CD4-positive, alpha-beta memory T cell (primary cell): ENCODE measurements at regions not wholly inside any gene's neighbourhood (a gene's known extent, or its start where the extent isn't known, plus 50 kb on each side); places are given as distances from the start of the nearest gene placed in this dataset.

Experiments used
- CTCF ChIA-PET: fragments of 350-600 bp; sonication (Branson Sonifier 250); formaldehyde crosslinking; loops from one replicate; lab custom pipeline; 2021; ENCODE audit warnings: inconsistent platforms; ENCODE audit not compliant: partially characterized antibody; lab: Charles Lee
- POLR2A ChIA-PET: fragments of 350-600 bp; sonication (Branson Sonifier 250); formaldehyde crosslinking; loops from one replicate; lab custom pipeline; 2021; ENCODE audit not compliant: partially characterized antibody; lab: Charles Lee
- DNase-seq, 5 donors: peaks; one replicate each; pipeline versions ENCODE4 v3.0.0 to v3.0.0-alpha.2; 2020 to 2022; ENCODE audit warnings: mixed read lengths in 1 of 5
- H3K27ac ChIP-seq: one replicate; pipeline ENCODE4 v1.7.0; 2013; ENCODE audit warnings: low read depth, low read length
- H3K27me3 ChIP-seq: 2 replicates; pipeline ENCODE4 v1.7.0; 2013; ENCODE audit warnings: mild to moderate bottlenecking, low read length, moderate library complexity; ENCODE audit not compliant: insufficient read depth
- H3K36me3 ChIP-seq: 2 replicates; pipeline ENCODE4 v1.7.0; 2013; ENCODE audit warnings: mild to moderate bottlenecking, low read length, moderate library complexity; ENCODE audit not compliant: insufficient read depth
- H3K4me1 ChIP-seq: 2 replicates; pipeline ENCODE4 v1.7.0; 2013; ENCODE audit warnings: mild to moderate bottlenecking, low read length, moderate library complexity; ENCODE audit not compliant: insufficient read depth
- H3K4me3 ChIP-seq, 2 donors: one replicate each; pipeline ENCODE4 v1.7.0; 2013; ENCODE audit warnings: low read length in 2 of 2, mild to moderate bottlenecking in 1 of 2
- H3K9me3 ChIP-seq, 2 donors: one replicate each; pipeline ENCODE4 v1.7.0; 2013; ENCODE audit warnings: low read length in 2 of 2, control low read depth in 1 of 2; ENCODE audit not compliant: control insufficient read depth in 1 of 2
- H3K27ac Mint-ChIP-seq, 7 donors: one replicate each; pipeline ENCODE4 v1.8.0; 2020 to 2021; ENCODE audit warnings: mixed read lengths in 7 of 7, mild to moderate bottlenecking in 6 of 7, inconsistent platforms in 3 of 7, moderate library complexity in 3 of 7
- H3K27me3 Mint-ChIP-seq, 2 donors: one replicate each; pipeline ENCODE4 v1.8.0; 2020 to 2021; ENCODE audit warnings: mixed read lengths in 2 of 2
- H3K36me3 Mint-ChIP-seq, 2 donors: one replicate each; pipeline ENCODE4 v1.8.0; 2020 to 2021; ENCODE audit warnings: mixed read lengths in 2 of 2, inconsistent platforms in 1 of 2, mild to moderate bottlenecking in 1 of 2
- H3K4me1 Mint-ChIP-seq, 4 donors: one replicate each; pipeline ENCODE4 v1.8.0; 2020 to 2021; ENCODE audit warnings: mixed read lengths in 4 of 4, mild to moderate bottlenecking in 1 of 4
- H3K4me3 Mint-ChIP-seq, 8 donors: one replicate each; pipeline ENCODE4 v1.8.0; 2020 to 2021; ENCODE audit warnings: mixed read lengths in 8 of 8, mild to moderate bottlenecking in 7 of 8, moderate library complexity in 6 of 8, inconsistent platforms in 3 of 8
- H3K9me3 Mint-ChIP-seq, 8 donors: one replicate each; pipeline ENCODE4 v1.8.0; 2020 to 2021; ENCODE audit warnings: mixed read lengths in 8 of 8, mild to moderate bottlenecking in 5 of 8, inconsistent platforms in 3 of 8, moderate library complexity in 1 of 8
- intact Hi-C: fragments of 100-400 bp; cut with micrococcal nuclease; formaldehyde crosslinking; loops from one replicate; pipeline ENCODE4 v1.15.1; 2023

DNA sequence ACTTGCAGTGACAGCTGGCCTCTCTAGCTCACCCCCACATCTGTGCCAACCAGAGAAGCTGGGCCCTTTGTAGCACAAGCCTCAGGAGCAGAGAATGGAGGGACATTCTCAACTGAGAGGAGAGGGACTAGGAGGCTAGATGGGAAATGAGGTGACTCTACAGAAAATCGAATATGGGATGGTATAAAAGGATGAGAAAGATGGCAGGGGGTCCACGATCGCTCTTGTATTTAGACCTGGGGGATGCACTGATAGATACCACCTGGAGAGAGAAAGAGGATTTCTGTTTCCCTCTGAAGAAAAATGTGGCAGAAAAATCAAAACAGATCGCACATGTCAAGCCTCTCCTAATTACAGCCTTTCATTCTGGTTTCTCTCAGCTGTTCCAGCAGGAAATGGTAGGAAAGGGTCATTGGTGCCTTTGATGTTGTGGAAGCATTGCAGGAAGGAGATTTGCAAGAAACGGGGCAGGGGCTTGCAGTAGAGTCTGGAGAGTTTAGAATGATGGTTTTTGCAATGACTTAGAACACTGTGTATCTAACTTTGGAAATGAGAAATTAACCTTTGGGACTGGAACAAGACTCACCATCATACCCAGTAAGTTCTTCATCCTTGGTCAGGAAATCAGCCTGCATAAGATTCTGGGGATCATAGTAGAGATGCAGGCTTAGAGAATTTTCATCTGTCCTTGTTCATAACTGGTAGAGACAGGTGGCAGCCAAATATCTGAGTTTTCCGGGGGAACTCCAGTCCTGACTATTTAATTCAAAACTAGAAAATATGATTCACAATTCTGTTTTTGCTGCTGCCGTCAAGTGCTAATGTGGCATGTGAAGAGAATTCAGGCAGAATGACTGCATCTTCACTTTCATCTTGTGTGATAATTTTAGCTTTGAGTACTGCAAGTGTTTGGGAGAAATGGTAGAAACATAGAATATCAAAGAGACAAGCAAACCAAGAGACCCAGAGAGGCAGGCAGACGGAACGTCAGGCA is 98.8 kb downstream of the DAD1 start:
- Mint-ChIP-seq H3K4me3 (peak overlapping the region; percentile 86 to 96 (median 90)), H3K36me3 (peaks cover 53 to 68% of the 10 kb centered on the region in 2 donors), H3K9me3 (no peaks in the 10 kb centered on the region), H3K27me3 (no peaks in the 10 kb centered on the region), H3K27ac (peak overlapping the region; percentile 79 to 100 (median 94)), H3K4me1 (peaks cover 1 to 67% (median 9%) of the 10 kb centered on the region in 4 donors)
- Histone ChIP-seq H3K4me3 (peak overlapping the region; percentile 38 to 42), H3K4me1 (peaks cover 6% of the 10 kb centered on the region), H3K36me3 (no peaks in the 10 kb centered on the region), H3K9me3 (no peaks in the 10 kb centered on the region), H3K27ac (peak overlapping the region; percentile 56), H3K27me3 (no peaks in the 10 kb centered on the region)
- peak in 1 of 5 donors; percentile 50 for DNase-seq
- intact Hi-C loops: loop anchor here (10.0 kb wide), 1 partner anchor 175 kb away; no protein-coding TSS in a partner anchor
- POLR2A ChIA-PET: interaction anchor here (0.7 to 42.8 kb wide), 13 partner anchors 4 to 567 kb away, joined by 3 to 1528 read pairs (median 4); no protein-coding TSS in a partner anchor
- CTCF ChIA-PET: interaction anchor here (1.2 to 1.9 kb wide), 3 partner anchors 10 to 66 kb away, joined by 3 to 7 read pairs (median 4); no protein-coding TSS in a partner anchor

DNA sequence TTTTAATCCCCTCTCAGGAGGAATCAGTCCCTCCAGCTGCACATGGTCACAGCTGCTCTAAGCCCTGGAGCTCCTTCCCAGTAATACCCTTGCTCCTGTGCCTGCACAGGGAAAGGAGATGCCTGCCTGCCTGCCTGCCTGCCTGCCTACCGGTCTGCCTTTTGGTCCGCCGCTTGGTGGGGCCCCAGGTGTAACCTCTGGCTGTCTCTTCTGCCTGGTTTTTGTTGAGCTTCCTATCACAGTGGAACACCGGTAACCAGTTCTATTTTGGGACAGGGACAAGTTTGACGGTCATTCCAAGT is 99.8 kb downstream of the DAD1 start:
- Mint-ChIP-seq H3K36me3 (peaks cover 51 to 61% of the 10 kb centered on the region in 2 donors), H3K27me3 (no peaks in the 10 kb centered on the region), H3K4me3 (peak overlapping the region; percentile 86 to 96 (median 90)), H3K4me1 (peaks cover 1 to 57% (median 9%) of the 10 kb centered on the region in 4 donors), H3K9me3 (no peaks in the 10 kb centered on the region), H3K27ac (peak overlapping the region in 6 of 7 donors; percentile 48 to 100 (median 89))
- DNase-seq: no peak
- ChIA-PET POLR2A (interaction anchor here (0.7 to 42.8 kb wide), 11 partner anchors 8 to 565 kb away, joined by 3 to 1528 read pairs (median 4); no protein-coding TSS in a partner anchor), CTCF (interaction anchor here (1.2 to 1.9 kb wide), 3 partner anchors 11 to 67 kb away, joined by 3 to 7 read pairs (median 4); no protein-coding TSS in a partner anchor)
- intact Hi-C loops: no loop called here
- Histone ChIP-seq H3K9me3 (no peaks in the 10 kb centered on the region), H3K4me3 (peak overlapping the region in 1 of 2 donors; percentile 38), H3K27me3 (no peaks in the 10 kb centered on the region), H3K36me3 (no peaks in the 10 kb centered on the region), H3K4me1 (peaks cover 3% of the 10 kb centered on the region), H3K27ac (peak overlapping the region; percentile 56)

DNA sequence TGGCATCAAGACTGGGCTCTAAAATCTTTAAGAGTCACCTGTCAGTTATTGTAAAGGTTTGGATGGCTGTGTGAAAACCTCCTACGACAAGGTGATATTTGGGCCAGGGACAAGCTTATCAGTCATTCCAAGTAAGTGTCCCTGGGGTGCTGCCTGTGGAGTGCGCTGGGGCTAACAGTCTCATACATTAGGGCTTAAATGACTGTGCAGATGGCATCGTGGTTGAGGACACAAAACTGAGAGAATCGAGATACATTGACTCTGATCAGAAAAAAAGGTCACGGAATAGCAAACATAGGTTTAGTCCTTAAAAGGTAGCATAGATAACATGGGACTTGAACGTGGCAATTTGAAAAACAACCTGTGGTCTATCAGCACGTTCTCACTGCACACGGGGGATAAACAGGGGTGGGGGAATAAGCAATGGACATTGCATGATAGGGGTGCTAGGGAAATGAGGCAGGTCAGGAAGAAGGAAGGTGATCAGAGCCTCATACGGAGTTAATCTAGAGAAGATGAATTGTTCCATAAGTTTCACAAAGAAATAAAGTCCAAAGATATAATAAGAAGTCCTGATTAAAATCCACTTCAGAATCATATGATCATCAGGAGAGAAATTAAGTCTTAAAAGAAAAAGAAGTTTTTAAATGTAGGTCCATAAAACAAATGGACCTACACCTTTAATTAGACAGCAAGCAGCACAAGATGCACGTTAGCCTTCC is 100.3 kb downstream of the DAD1 start:
- Mint-ChIP-seq H3K4me1 (peaks cover 1 to 52% (median 7%) of the 10 kb centered on the region in 4 donors), H3K4me3 (peak overlapping the region; percentile 86 to 96 (median 90)), H3K36me3 (peaks cover 47 to 61% of the 10 kb centered on the region in 2 donors), H3K9me3 (no peaks in the 10 kb centered on the region), H3K27ac (peak overlapping the region; percentile 81 to 100 (median 91)), H3K27me3 (no peaks in the 10 kb centered on the region)
- peak overlapping the region in 1 of 2 donors; percentile 38 for H3K4me3 ChIP-seq
- H3K9me3 ChIP-seq: no peaks in the 10 kb centered on the region
- no peaks in the 10 kb centered on the region for H3K27me3 ChIP-seq
- POLR2A ChIA-PET: interaction anchor here (0.9 to 42.8 kb wide), 9 partner anchors 8 to 565 kb away, joined by 3 to 1528 read pairs (median 4); no protein-coding TSS in a partner anchor
- peak overlapping the region; percentile 56 for H3K27ac ChIP-seq
- H3K4me1 ChIP-seq: no peaks in the 10 kb centered on the region
- no peak for DNase-seq
- CTCF ChIA-PET: interaction anchor here (0.8 to 1.9 kb wide), 4 partner anchors 12 to 81 kb away, joined by 3 to 7 read pairs (median 4); no protein-coding TSS in a partner anchor
- H3K36me3 ChIP-seq: no peaks in the 10 kb centered on the region
- intact Hi-C loops: no loop called here

DNA sequence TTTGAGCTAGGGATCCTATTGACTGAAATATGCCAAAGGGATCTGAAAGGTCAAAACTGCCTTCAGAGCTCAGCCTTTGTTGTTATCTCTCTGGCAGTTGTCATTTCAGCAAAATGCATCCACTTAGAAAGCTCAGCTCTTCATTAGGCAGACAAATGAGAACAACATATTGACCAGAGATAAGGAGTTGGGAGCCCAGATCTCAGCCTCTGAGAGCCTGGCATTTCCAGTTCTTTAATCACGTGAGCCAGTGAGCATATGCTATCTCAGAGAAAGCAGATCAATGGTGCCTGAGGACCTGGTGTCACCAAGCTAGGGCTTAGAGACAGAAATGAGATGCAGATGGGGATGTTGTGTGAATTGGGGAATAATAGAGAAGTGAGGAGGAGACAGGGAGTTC is 101.1 kb downstream of the DAD1 start:
- H3K27ac Mint-ChIP-seq: peak overlapping the region; percentile 77 to 100 (median 89)
- H3K36me3 Mint-ChIP-seq: peaks cover 43 to 53% of the 10 kb centered on the region in 2 donors
- Histone ChIP-seq H3K36me3 (no peaks in the 10 kb centered on the region), H3K27me3 (no peaks in the 10 kb centered on the region), H3K4me1 (no peaks in the 10 kb centered on the region), H3K4me3 (no peak overlapping the region), H3K27ac (peak overlapping the region; percentile 43), H3K9me3 (no peaks in the 10 kb centered on the region)
- H3K27me3 Mint-ChIP-seq: no peaks in the 10 kb centered on the region
- ChIA-PET CTCF (interaction anchor here (0.8 kb wide), 1 partner anchor 82 kb away, joined by 4 read pairs; no protein-coding TSS in a partner anchor), POLR2A (interaction anchor here (1.3 to 42.8 kb wide), 7 partner anchors 19 to 635 kb away, joined by 3 to 1528 read pairs (median 405); no protein-coding TSS in a partner anchor)
- H3K4me3 Mint-ChIP-seq: peak overlapping the region; percentile 81 to 96 (median 88)
- intact Hi-C loops: no loop called here
- DNase-seq: no peak
- no peaks in the 10 kb centered on the region for H3K9me3 Mint-ChIP-seq
- peaks cover 1 to 45% (median 4%) of the 10 kb centered on the region in 4 donors for H3K4me1 Mint-ChIP-seq

DNA sequence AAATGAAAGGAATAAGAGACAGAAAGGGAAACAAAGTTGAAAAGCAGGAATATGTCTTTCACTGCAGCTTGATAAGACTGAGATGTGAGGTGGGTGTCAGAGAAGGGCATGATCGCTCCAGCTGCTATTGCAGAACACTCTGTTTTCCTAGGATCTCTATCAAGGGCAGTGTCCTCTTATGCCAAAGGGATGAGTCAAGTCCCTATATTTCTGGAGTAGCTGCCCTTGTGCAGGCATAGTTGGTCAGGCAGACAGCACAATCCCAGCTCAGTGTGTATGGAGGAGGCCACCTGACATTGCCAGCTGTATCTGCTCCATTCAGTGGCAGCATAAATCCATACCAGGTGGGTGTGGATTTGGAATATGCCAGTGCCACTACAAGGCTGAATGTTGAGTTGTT is 101.6 kb downstream of the DAD1 start:
- H3K27ac ChIP-seq: peak overlapping the region; percentile 49
- intact Hi-C loops: no loop called here
- H3K9me3 Mint-ChIP-seq: no peaks in the 10 kb centered on the region
- ChIA-PET POLR2A (interaction anchor here (1.3 to 42.8 kb wide), 7 partner anchors 19 to 635 kb away, joined by 3 to 1528 read pairs (median 405); no protein-coding TSS in a partner anchor), CTCF (no interaction called here)
- no peaks in the 10 kb centered on the region for H3K27me3 ChIP-seq
- H3K9me3 ChIP-seq: no peaks in the 10 kb centered on the region
- H3K4me1 ChIP-seq: no peaks in the 10 kb centered on the region
- H3K27me3 Mint-ChIP-seq: no peaks in the 10 kb centered on the region
- no peaks in the 10 kb centered on the region for H3K36me3 ChIP-seq
- H3K36me3 Mint-ChIP-seq: peaks cover 39 to 50% of the 10 kb centered on the region in 2 donors
- no peak overlapping the region for H3K4me3 ChIP-seq
- peak overlapping the region; percentile 81 to 96 (median 88) for H3K4me3 Mint-ChIP-seq
- DNase-seq: no peak
- peaks cover 1 to 39% (median 4%) of the 10 kb centered on the region in 4 donors for H3K4me1 Mint-ChIP-seq
- H3K27ac Mint-ChIP-seq: peak overlapping the region in 5 of 7 donors; percentile 80 to 100 (median 86)

DNA sequence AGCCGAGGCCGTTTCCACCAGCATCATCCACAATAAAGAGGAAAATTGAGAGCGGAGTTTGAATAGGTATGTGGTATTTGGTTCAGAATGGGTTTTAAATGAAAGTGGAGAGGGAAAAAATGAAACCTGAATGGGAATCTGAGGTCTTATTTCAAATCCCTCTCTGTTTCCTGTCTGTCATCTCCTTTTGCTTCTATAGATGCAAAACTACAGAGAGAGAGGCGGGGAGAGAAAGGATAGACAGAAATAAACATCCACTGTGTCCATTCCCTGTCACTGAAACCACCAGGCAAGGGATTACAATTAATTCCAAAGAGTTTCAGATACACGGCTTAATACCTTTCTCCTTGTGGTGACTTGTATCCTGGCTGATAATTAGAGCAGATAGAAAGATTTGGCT is 102.3 kb downstream of the DAD1 start:
- Mint-ChIP-seq H3K27me3 (no peaks in the 10 kb centered on the region), H3K4me1 (peaks cover 1 to 32% (median 4%) of the 10 kb centered on the region in 4 donors), H3K36me3 (peaks cover 33 to 42% of the 10 kb centered on the region in 2 donors), H3K27ac (peak overlapping the region; percentile 47 to 100 (median 82)), H3K4me3 (peak overlapping the region; percentile 81 to 96 (median 88)), H3K9me3 (no peaks in the 10 kb centered on the region)
- ChIA-PET CTCF (no interaction called here), POLR2A (interaction anchor here (1.4 to 42.8 kb wide), 5 partner anchors 20 to 79 kb away, joined by 6 to 1528 read pairs (median 1012); no protein-coding TSS in a partner anchor)
- Histone ChIP-seq H3K36me3 (no peaks in the 10 kb centered on the region), H3K4me3 (peak overlapping the region in 1 of 2 donors; percentile 32), H3K27ac (peak overlapping the region; percentile 49), H3K9me3 (no peaks in the 10 kb centered on the region), H3K27me3 (no peaks in the 10 kb centered on the region), H3K4me1 (no peaks in the 10 kb centered on the region)
- intact Hi-C loops: no loop called here
- DNase-seq: no peak
